ENCODE measurements at regions not wholly inside any gene's neighbourhood (a gene's known extent, or its start where the extent isn't known, plus 50 kb on each side); places are given as distances from the start of the nearest gene placed in this dataset.

DNA sequence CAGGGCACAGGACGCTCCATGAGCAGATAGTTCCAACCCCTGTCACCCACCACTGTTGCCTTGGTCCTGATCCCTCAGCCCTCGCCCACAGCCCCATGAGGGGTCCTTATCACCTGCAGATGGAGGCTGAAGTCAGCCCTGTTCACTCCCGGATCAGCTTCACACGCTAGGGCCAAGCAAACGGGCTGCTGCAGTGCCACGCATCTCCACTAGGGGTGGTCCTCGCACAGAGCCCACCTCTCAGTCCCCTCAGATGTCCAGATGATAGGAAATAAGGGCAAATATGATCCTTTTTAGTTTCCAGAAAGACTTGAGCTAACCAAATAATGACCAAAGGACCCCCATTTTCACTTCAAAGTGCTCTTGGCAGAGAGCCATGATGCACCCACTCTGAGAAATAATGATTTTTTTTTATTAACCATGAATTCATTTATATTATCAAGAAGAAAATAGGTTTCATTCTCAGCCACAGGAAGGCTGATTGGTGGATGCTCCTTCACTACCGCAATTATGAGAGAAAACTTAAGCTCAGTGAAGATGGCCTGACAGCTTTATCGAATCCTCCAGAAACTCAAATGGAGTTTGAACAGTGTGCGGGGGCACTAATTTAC, 71.9 kb upstream of the KLHL29 start:
- intact Hi-C loops (cut with DNase I) = no loop called here
- Histone ChIP-seq H3K27me3 (peaks cover 0 to 5% (median 0%) of the 10 kb centered on the region in 9 donors), H3K36me3 (no peaks in the 10 kb centered on the region), H3K4me1 (no peaks in the 10 kb centered on the region), H3K27ac (no peak overlapping the region), H3K9me3 (no peaks in the 10 kb centered on the region), H3K4me3 (no peak overlapping the region)
- no peak for DNase-seq
- 43 to 58% (median 49%) methylated on average over 10 of the region's 10 CpGs for WGBS, 4 donors
- TF ChIP-seq, protein P1, sequence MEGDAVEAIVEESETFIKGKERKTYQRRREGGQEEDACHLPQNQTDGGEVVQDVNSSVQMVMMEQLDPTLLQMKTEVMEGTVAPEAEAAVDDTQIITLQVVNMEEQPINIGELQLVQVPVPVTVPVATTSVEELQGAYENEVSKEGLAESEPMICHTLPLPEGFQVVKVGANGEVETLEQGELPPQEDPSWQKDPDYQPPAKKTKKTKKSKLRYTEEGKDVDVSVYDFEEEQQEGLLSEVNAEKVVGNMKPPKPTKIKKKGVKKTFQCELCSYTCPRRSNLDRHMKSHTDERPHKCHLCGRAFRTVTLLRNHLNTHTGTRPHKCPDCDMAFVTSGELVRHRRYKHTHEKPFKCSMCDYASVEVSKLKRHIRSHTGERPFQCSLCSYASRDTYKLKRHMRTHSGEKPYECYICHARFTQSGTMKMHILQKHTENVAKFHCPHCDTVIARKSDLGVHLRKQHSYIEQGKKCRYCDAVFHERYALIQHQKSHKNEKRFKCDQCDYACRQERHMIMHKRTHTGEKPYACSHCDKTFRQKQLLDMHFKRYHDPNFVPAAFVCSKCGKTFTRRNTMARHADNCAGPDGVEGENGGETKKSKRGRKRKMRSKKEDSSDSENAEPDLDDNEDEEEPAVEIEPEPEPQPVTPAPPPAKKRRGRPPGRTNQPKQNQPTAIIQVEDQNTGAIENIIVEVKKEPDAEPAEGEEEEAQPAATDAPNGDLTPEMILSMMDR (IDR thresholded peaks at IDR 0.05) = peak in 10 of 12 donors; percentile 13 to 48 (median 28)
- TF ChIP-seq POLR2A (IDR thresholded peaks at IDR 0.05) = no peak
- ATAC-seq = no peak

DNA sequence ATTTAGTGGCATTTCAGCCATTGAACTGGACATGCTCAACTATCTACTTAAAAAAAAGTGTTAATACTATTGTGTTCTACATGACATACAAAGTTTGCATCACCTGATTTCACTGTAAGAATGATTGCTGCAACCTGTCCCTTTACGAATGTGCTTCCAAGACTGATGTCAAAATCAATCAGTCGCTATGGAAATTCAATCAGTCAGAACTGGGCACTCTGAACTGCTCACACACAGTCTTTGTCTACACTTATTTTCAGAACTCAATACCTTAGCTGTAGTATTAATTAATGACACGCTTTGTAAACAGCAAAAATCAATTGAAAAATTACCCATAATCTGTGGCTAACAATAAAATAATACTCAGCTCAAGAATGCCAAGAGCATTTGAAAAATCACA, 70.3 kb upstream of the KLHL29 start:
- DNase-seq = no peak
- 92 to 94% (median 93%) methylated on average over 3 of the region's 3 CpGs for WGBS, 4 donors
- Histone ChIP-seq H3K36me3 (no peaks in the 10 kb centered on the region), H3K4me1 (no peaks in the 10 kb centered on the region), H3K27me3 (peaks cover 0 to 5% (median 0%) of the 10 kb centered on the region in 9 donors), H3K9me3 (no peaks in the 10 kb centered on the region), H3K4me3 (no peak overlapping the region), H3K27ac (no peak overlapping the region)
- no peak for ATAC-seq
- TF ChIP-seq, protein P1 (IDR thresholded peaks at IDR 0.05) = no peak
- TF ChIP-seq POLR2A (IDR thresholded peaks at IDR 0.05) = no peak
- intact Hi-C loops (cut with DNase I) = no loop called here

DNA sequence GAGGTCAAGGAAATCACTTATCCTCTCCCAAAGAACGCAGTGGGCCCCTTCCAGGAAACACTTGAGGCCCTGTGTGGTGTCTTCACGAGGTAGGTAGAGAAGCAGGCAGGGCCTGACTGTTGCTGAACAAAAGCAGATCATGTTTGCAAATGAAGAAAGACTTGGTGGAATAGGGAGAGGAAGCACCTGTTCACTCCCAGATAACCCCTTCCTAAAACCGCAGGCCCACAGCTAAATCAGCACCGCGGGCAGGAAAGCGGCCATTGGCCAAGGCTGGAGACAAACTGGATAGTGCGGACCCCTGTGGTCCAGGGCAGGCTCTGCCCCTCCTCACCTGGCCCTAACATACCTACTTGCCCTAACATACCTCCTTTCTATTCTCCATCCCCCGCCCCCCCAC, 64.9 kb upstream of the KLHL29 start:
- WGBS, 4 donors = 56 to 65% (median 61%) methylated on average over 8 of the region's 8 CpGs

DNA sequence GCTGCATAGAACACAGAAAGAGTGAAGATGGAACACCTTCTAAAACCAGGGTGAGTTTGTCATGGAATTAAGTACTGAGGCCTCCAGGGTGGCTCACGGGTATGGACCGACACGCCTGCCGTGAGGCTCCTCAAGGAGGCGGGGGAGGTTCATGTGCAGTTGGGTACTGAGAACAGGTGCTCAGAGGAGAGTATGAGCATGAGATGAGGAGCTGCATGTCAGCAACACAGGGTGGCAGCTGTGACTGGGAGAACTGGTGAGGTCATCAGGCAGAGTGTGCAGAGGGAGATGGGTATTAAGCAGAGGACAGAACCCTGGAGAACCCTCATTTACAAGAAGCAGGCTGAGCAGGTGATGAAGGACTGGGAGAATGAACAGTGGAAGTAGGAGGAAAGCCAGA, 63.2 kb upstream of the KLHL29 start:
- Histone ChIP-seq H3K36me3 (no peaks in the 10 kb centered on the region), H3K27me3 (peaks cover 0 to 14% (median 0%) of the 10 kb centered on the region in 9 donors), H3K4me3 (no peak overlapping the region), H3K9me3 (no peaks in the 10 kb centered on the region), H3K27ac (no peak overlapping the region), H3K4me1 (peaks cover 0 to 7% (median 0%) of the 10 kb centered on the region in 12 donors)
- DNase-seq (no peak), ATAC-seq (no peak)
- intact Hi-C loops (cut with DNase I) = no loop called here
- TF ChIP-seq, protein P1 (IDR thresholded peaks at IDR 0.05) = no peak
- no peak for TF ChIP-seq POLR2A (IDR thresholded peaks at IDR 0.05)
- WGBS, 4 donors = 88 to 94% (median 93%) methylated on average over 5 of the region's 5 CpGs

More for the DNA sequence above, 64.9 kb upstream of the KLHL29 start:
- Histone ChIP-seq H3K36me3 (no peaks in the 10 kb centered on the region), H3K27ac (no peak overlapping the region), H3K4me3 (no peak overlapping the region), H3K4me1 (peaks cover 0 to 7% (median 0%) of the 10 kb centered on the region in 12 donors), H3K9me3 (no peaks in the 10 kb centered on the region), H3K27me3 (peaks cover 0 to 9% (median 0%) of the 10 kb centered on the region in 9 donors)
- ATAC-seq = no peak
- intact Hi-C loops (cut with DNase I) = no loop called here
- TF ChIP-seq POLR2A (IDR thresholded peaks at IDR 0.05) = no peak
- TF ChIP-seq, protein P1 (IDR thresholded peaks at IDR 0.05) = no peak
- no peak for DNase-seq

Data from heart left ventricle (tissue), 16 donors.